ENCODE measurements at regions not wholly inside any gene's neighbourhood (a gene's known extent, or its start where the extent isn't known, plus 50 kb on each side); places are given as distances from the start of the nearest gene placed in this dataset.

DNA sequence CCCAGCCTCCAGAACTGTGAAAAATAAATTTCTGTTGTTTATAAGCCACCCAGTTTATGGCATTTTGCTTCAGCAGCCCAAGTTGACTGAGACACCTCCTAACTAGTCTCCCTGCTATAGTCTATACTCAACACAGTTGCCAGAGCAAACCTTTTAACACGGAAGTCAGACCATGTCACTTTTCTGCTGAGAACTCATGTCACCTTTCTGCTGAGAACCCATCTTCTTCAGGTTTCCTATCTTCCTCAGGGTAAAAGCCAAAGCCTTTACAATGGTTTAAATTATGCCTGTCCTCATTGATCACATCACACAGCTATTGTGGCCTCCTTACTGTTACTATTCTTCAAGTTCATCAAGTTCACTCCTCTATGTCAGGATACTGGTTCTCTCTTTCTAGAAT is 74.3 kb upstream of the SOX6 start:
- ChIA-PET POLR2A (no interaction called here), CTCF (no interaction called here)
- ATAC-seq (ENCODE audit: low read depth) (no peak), DNase-seq (no peak)
- TF ChIP-seq EZH2 (IDR thresholded peaks at IDR 0.05; ENCODE audit: borderline replicate concordance, insufficient read depth, low read depth, low read length, poor library complexity, severe bottlenecking), result no peak
- TF ChIP-seq, protein P1, sequence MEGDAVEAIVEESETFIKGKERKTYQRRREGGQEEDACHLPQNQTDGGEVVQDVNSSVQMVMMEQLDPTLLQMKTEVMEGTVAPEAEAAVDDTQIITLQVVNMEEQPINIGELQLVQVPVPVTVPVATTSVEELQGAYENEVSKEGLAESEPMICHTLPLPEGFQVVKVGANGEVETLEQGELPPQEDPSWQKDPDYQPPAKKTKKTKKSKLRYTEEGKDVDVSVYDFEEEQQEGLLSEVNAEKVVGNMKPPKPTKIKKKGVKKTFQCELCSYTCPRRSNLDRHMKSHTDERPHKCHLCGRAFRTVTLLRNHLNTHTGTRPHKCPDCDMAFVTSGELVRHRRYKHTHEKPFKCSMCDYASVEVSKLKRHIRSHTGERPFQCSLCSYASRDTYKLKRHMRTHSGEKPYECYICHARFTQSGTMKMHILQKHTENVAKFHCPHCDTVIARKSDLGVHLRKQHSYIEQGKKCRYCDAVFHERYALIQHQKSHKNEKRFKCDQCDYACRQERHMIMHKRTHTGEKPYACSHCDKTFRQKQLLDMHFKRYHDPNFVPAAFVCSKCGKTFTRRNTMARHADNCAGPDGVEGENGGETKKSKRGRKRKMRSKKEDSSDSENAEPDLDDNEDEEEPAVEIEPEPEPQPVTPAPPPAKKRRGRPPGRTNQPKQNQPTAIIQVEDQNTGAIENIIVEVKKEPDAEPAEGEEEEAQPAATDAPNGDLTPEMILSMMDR (IDR thresholded peaks at IDR 0.05), result no peak
- H4K20me1 ChIP-seq (ENCODE audit: control insufficient read depth, insufficient read depth, low read length, poor library complexity, severe bottlenecking), result no peaks in the 10 kb centered on the region
- no peaks in the 10 kb centered on the region for H3K27me3 ChIP-seq (replicated peaks in 1 of 4; ENCODE audit: control extremely low read depth in 1 of 4, control insufficient read depth in 3 of 4, insufficient read depth in 4 of 4, low read length in 3 of 4)
- intact Hi-C loops (cut with micrococcal nuclease), result no loop called here
- WGBS (ENCODE audit: insufficient coverage), result 89% methylated on average over 1 of the region's 1 CpG
- no peak overlapping the region for H3K9ac ChIP-seq (ENCODE audit: low read length)
- H3K27ac Mint-ChIP-seq, result no peak overlapping the region
- H3K27me3 Mint-ChIP-seq, result no peaks in the 10 kb centered on the region
- no peaks in the 10 kb centered on the region for H3K4me1 Mint-ChIP-seq
- H3K9me3 Mint-ChIP-seq (ENCODE audit: insufficient read depth), result peaks cover 4% of the 10 kb centered on the region
- H3K27ac ChIP-seq (ENCODE audit: low read length in 2 of 2), result no peak overlapping the region
- H2AFZ ChIP-seq (ENCODE audit: insufficient read depth, low read depth, low read length, poor library complexity, severe bottlenecking), result no peak overlapping the region
- no peak overlapping the region for H3K4me3 ChIP-seq (ENCODE audit: control extremely low read depth in 1 of 5, extremely low read depth in 1 of 5, insufficient read depth in 1 of 5, low read depth in 2 of 5, low read length in 4 of 5)
- H3K79me2 ChIP-seq (ENCODE audit: control insufficient read depth, insufficient read depth, low read length), result no peaks in the 10 kb centered on the region
- H3K4me3 Mint-ChIP-seq, result no peak overlapping the region
- no peaks in the 10 kb centered on the region for H3K4me1 ChIP-seq (ENCODE audit: control insufficient read depth in 2 of 2, insufficient read depth in 2 of 2, low read length in 2 of 2)
- H3K4me2 ChIP-seq (replicated peaks; ENCODE audit: low read depth, low read length, poor library complexity, severe bottlenecking), result no peak overlapping the region
- H3K9me3 ChIP-seq (ENCODE audit: control extremely low read depth in 1 of 3, control insufficient read depth in 2 of 3, insufficient read depth in 1 of 3, low read length in 2 of 3), result no peaks in the 10 kb centered on the region
- H3K36me3 ChIP-seq (replicated peaks in 1 of 2; ENCODE audit: control extremely low read depth in 1 of 2, control insufficient read depth in 1 of 2, extremely low read depth in 1 of 2, insufficient read depth in 2 of 2, low read length in 1 of 2), result no peaks in the 10 kb centered on the region

DNA sequence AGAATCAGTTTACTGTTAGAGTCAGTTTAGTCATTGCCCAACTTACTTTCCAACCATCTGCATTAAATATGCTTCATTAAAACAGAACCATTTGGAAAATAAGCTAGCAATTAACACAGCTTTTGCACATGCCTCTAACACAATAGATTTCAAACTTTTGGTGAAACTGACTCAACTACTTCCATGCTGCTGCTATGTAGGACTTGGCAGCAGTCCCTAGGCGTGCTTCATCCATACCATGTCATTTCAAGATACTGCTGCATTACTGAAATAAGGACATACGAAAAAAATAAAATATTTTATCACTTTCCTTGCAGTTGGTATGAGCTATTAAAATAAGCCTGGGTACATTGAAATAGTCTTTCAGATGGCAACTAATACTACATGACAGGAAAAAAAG is 65.5 kb upstream of the SOX6 start:
- no peak overlapping the region for H3K27ac Mint-ChIP-seq
- POLR2A ChIA-PET, result no interaction called here
- no peak overlapping the region for H3K4me3 ChIP-seq (ENCODE audit: control extremely low read depth in 1 of 5, extremely low read depth in 1 of 5, insufficient read depth in 1 of 5, low read depth in 2 of 5, low read length in 4 of 5)
- peaks cover 0 to 1% (median 0%) of the 10 kb centered on the region in 3 donors for H3K9me3 ChIP-seq (ENCODE audit: control extremely low read depth in 1 of 3, control insufficient read depth in 2 of 3, insufficient read depth in 1 of 3, low read length in 2 of 3)
- H3K9ac ChIP-seq (ENCODE audit: low read length), result no peak overlapping the region
- TF ChIP-seq EZH2 (IDR thresholded peaks at IDR 0.05; ENCODE audit: borderline replicate concordance, insufficient read depth, low read depth, low read length, poor library complexity, severe bottlenecking), result no peak
- TF ChIP-seq, protein P1 (IDR thresholded peaks at IDR 0.05), result no peak
- no peak for ATAC-seq (ENCODE audit: low read depth)
- H3K4me2 ChIP-seq (replicated peaks; ENCODE audit: low read depth, low read length, poor library complexity, severe bottlenecking), result no peak overlapping the region
- H3K27me3 ChIP-seq (replicated peaks in 1 of 4; ENCODE audit: control extremely low read depth in 1 of 4, control insufficient read depth in 3 of 4, insufficient read depth in 4 of 4, low read length in 3 of 4), result no peaks in the 10 kb centered on the region
- no peaks in the 10 kb centered on the region for H3K27me3 Mint-ChIP-seq
- H3K4me3 Mint-ChIP-seq, result no peak overlapping the region
- H3K4me1 Mint-ChIP-seq, result no peaks in the 10 kb centered on the region
- CTCF ChIA-PET, result no interaction called here
- H3K27ac ChIP-seq (ENCODE audit: low read length in 2 of 2), result no peak overlapping the region
- H3K79me2 ChIP-seq (ENCODE audit: control insufficient read depth, insufficient read depth, low read length), result no peaks in the 10 kb centered on the region
- intact Hi-C loops (cut with micrococcal nuclease), result no loop called here
- H4K20me1 ChIP-seq (ENCODE audit: control insufficient read depth, insufficient read depth, low read length, poor library complexity, severe bottlenecking), result no peaks in the 10 kb centered on the region
- H3K9me3 Mint-ChIP-seq (ENCODE audit: insufficient read depth), result peaks cover 4% of the 10 kb centered on the region
- DNase-seq, result no peak
- no peaks in the 10 kb centered on the region for H3K36me3 ChIP-seq (replicated peaks in 1 of 2; ENCODE audit: control extremely low read depth in 1 of 2, control insufficient read depth in 1 of 2, extremely low read depth in 1 of 2, insufficient read depth in 2 of 2, low read length in 1 of 2)
- no peak overlapping the region for H2AFZ ChIP-seq (ENCODE audit: insufficient read depth, low read depth, low read length, poor library complexity, severe bottlenecking)
- WGBS (ENCODE audit: insufficient coverage), result no CpG with 5 or more reads among the region's 2 CpGs
- no peaks in the 10 kb centered on the region for H3K4me1 ChIP-seq (ENCODE audit: control insufficient read depth in 2 of 2, insufficient read depth in 2 of 2, low read length in 2 of 2)
